A673 (cell line): ENCODE measurements at regions not wholly inside any gene's neighbourhood (a gene's known extent, or its start where the extent isn't known, plus 50 kb on each side); places are given as distances from the start of the nearest gene placed in this dataset.

ENCODE experiments used
- BruUV-seq: library from RNA; stranded (reverse); fragments of 400-500 nt; replicated peaks from 2 replicates; lab custom pipeline; 2021; lab: Mats Ljungman, UMichigan
- CTCF ChIA-PET: fragments of 300-600 bp; sonication (Branson Sonifier 250); formaldehyde crosslinking; loops from one replicate; lab custom pipeline; 2022; ENCODE audit warnings: antibody characterized with exemption; lab: Charles Lee
- POLR2A ChIA-PET: fragments of 300-600 bp; sonication (Branson Sonifier 250); formaldehyde crosslinking; loops from one replicate; lab custom pipeline; 2022; ENCODE audit warnings: antibody characterized with exemption; ENCODE audit not compliant: low non-redundant PET; lab: Charles Lee
- DNase-seq: peaks from one replicate; pipeline ENCODE4 v3.0.0-alpha.2; 2015; ENCODE audit warnings: low spot score
- H3K27ac ChIP-seq: fragments of 200-600 bp; sonication (generic); 2 replicates; pipeline ENCODE4 v1.5.1; 2016; ENCODE audit warnings: mixed run types, low read depth, mild to moderate bottlenecking, mixed read lengths, antibody characterized with exemption, low read length; ENCODE audit not compliant: poor library complexity, severe bottlenecking
- H3K27me3 ChIP-seq: fragments of 200-600 bp; sonication (generic); replicated peaks from 2 replicates; pipeline ENCODE4 v1.6.1; 2017; ENCODE audit warnings: mixed run types, low read depth, mild to moderate bottlenecking, mixed read lengths, antibody characterized with exemption, low read length; ENCODE audit not compliant: insufficient read depth, poor library complexity
- H3K36me3 ChIP-seq: fragments of 200-600 bp; sonication (generic); 2 replicates; pipeline ENCODE4 v1.6.1; 2016; ENCODE audit warnings: mixed run types, mild to moderate bottlenecking, mixed read lengths, antibody characterized with exemption, low read length; ENCODE audit not compliant: insufficient read depth, poor library complexity, severe bottlenecking
- H3K4me1 ChIP-seq: fragments of 200-600 bp; sonication (generic); 2 replicates; pipeline ENCODE4 v1.6.1; 2017; ENCODE audit warnings: mixed run types, mild to moderate bottlenecking, mixed read lengths, antibody characterized with exemption, low read length; ENCODE audit not compliant: insufficient read depth, poor library complexity, severe bottlenecking
- H3K4me3 ChIP-seq: fragments of 200-600 bp; sonication (generic); 2 replicates; pipeline ENCODE4 v1.5.1; 2016; ENCODE audit warnings: low read depth, mixed run types, mild to moderate bottlenecking, mixed read lengths, low read length; ENCODE audit not compliant: poor library complexity, severe bottlenecking
- H3K9me3 ChIP-seq: fragments of 200-600 bp; sonication (generic); 2 replicates; pipeline ENCODE4 v1.6.1; 2016; ENCODE audit warnings: mixed run types, low read depth, mild to moderate bottlenecking, mixed read lengths, antibody characterized with exemption, low read length; ENCODE audit not compliant: poor library complexity, severe bottlenecking
- CTCF ChIP-seq: fragments of 300-800, 200-600 bp; sonication (generic); conservative IDR thresholded peaks from 2 replicates; pipeline ENCODE4 v1.5.1; 2017; ENCODE audit warnings: low read depth, mild to moderate bottlenecking, antibody characterized with exemption, low read length, moderate library complexity, mixed read lengths
- EZH2 ChIP-seq: fragments of 200-600 bp; sonication (generic); IDR thresholded peaks from 2 replicates; pipeline ENCODE4 v1.6.1; 2017; ENCODE audit warnings: borderline replicate concordance, low read depth, mild to moderate bottlenecking, mixed read lengths, antibody characterized with exemption, low read length; ENCODE audit not compliant: poor library complexity, severe bottlenecking
- intact Hi-C: fragments of 100-400 bp; cut with micrococcal nuclease; formaldehyde crosslinking; loops from one replicate; pipeline ENCODE4 v1.10.0; 2022; ENCODE audit not compliant: unreplicated experiment

- BruUV-seq = no TSS peak
- Histone ChIP-seq H3K9me3 (peaks cover 17% of the 10 kb centered on the region), H3K4me3 (no peak overlapping the region), H3K27me3 (no peaks in the 10 kb centered on the region), H3K4me1 (no peaks in the 10 kb centered on the region), H3K27ac (no peak overlapping the region), H3K36me3 (no peaks in the 10 kb centered on the region)
- CTCF ChIA-PET = no interaction called here
- intact Hi-C loops = no loop called here
- TF ChIP-seq EZH2 (no peak), CTCF (no peak)
- no peak for DNase-seq
- POLR2A ChIA-PET = no interaction called here
These were observed 60.0 kb downstream of the NRN1 start for GRCh38 chr6:5946701-5947100.

GRCh38 chr6:5946181-5946580 is 60.5 kb downstream of the NRN1 start:
- H3K27me3 ChIP-seq = no peaks in the 10 kb centered on the region
- no peak overlapping the region for H3K4me3 ChIP-seq
- no peaks in the 10 kb centered on the region for H3K36me3 ChIP-seq
- H3K27ac ChIP-seq = no peak overlapping the region
- intact Hi-C loops = no loop called here
- no TSS peak for BruUV-seq
- ChIA-PET POLR2A (no interaction called here), CTCF (no interaction called here)
- H3K4me1 ChIP-seq = peaks cover under 1% of the 10 kb centered on the region
- TF ChIP-seq CTCF (no peak), EZH2 (no peak)
- H3K9me3 ChIP-seq = peaks cover 17% of the 10 kb centered on the region
- DNase-seq = no peak

- Histone ChIP-seq H3K4me3 (no peak overlapping the region), H3K27ac (no peak overlapping the region), H3K9me3 (peaks cover 17% of the 10 kb centered on the region), H3K4me1 (peaks cover 10% of the 10 kb centered on the region), H3K27me3 (no peaks in the 10 kb centered on the region), H3K36me3 (no peaks in the 10 kb centered on the region)
- DNase-seq = no peak
- ChIA-PET POLR2A (no interaction called here), CTCF (no interaction called here)
- no TSS peak for BruUV-seq
- intact Hi-C loops = no loop called here
- TF ChIP-seq EZH2 (no peak), CTCF (no peak)
These were observed 63.1 kb downstream of the NRN1 start for GRCh38 chr6:5943591-5943990.
